ENCODE measurements at regions not wholly inside any gene's neighbourhood (a gene's known extent, or its start where the extent isn't known, plus 50 kb on each side); places are given as distances from the start of the nearest gene placed in this dataset.

DNA sequence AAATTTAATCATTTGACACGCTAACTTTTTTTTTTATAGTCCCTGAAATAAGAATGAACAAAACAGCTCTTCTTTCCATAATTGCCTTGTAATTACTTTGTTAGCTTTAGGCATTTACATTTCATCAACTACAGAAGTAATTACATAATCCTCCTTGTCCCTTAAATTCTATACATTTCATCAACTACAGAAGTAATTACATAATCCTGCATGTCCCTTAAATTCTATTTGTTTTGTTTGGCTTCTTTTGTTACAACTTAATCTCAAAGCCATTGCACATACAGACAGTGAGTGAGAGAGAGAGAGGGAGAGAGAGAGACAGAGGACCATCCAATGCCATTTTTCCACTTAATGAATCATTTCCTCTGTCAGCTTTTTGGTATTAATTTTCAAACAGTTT is 873.2 kb downstream of the METTL15 start:
- H3K36me3 ChIP-seq (ENCODE audit: control insufficient read depth, insufficient read depth, low read length) = no peaks in the 10 kb centered on the region
- no peak overlapping the region for H3K4me3 ChIP-seq (ENCODE audit: low read depth, low read length)
- no peak overlapping the region for H3K27ac Mint-ChIP-seq (ENCODE audit: unreplicated experiment)
- BruUV-seq (replicated peaks) = no TSS peak
- no peaks in the 10 kb centered on the region for H3K4me1 Mint-ChIP-seq (ENCODE audit: low read depth, unreplicated experiment)
- no peaks in the 10 kb centered on the region for H3K4me1 ChIP-seq
- no peaks in the 10 kb centered on the region for H3K36me3 Mint-ChIP-seq (ENCODE audit: insufficient read depth, unreplicated experiment)
- H3K9me3 Mint-ChIP-seq (ENCODE audit: unreplicated experiment) = no peaks in the 10 kb centered on the region
- intact Hi-C loops (cut with micrococcal nuclease; ENCODE audit: unreplicated experiment) = no loop called here
- ChIA-PET CTCF (no interaction called here), POLR2A (interaction anchor here (0.6 kb wide), 1 partner anchor 12 kb away, joined by 4 read pairs; no protein-coding TSS in a partner anchor)
- no peaks in the 10 kb centered on the region for H3K9me3 ChIP-seq
- no peaks in the 10 kb centered on the region for H3K27me3 ChIP-seq (replicated peaks; ENCODE audit: control insufficient read depth, insufficient read depth, low read length)
- peaks cover 5% of the 10 kb centered on the region for H3K27me3 Mint-ChIP-seq (ENCODE audit: insufficient read depth, unreplicated experiment)
- TF ChIP-seq, protein P1, sequence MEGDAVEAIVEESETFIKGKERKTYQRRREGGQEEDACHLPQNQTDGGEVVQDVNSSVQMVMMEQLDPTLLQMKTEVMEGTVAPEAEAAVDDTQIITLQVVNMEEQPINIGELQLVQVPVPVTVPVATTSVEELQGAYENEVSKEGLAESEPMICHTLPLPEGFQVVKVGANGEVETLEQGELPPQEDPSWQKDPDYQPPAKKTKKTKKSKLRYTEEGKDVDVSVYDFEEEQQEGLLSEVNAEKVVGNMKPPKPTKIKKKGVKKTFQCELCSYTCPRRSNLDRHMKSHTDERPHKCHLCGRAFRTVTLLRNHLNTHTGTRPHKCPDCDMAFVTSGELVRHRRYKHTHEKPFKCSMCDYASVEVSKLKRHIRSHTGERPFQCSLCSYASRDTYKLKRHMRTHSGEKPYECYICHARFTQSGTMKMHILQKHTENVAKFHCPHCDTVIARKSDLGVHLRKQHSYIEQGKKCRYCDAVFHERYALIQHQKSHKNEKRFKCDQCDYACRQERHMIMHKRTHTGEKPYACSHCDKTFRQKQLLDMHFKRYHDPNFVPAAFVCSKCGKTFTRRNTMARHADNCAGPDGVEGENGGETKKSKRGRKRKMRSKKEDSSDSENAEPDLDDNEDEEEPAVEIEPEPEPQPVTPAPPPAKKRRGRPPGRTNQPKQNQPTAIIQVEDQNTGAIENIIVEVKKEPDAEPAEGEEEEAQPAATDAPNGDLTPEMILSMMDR (IDR thresholded peaks at IDR 0.05; ENCODE audit: insufficient read depth in 1 of 2, low read depth in 1 of 2, low read length in 1 of 2, severe bottlenecking in 1 of 2, unreplicated experiment in 1 of 2) = no peak
- no peak for DNase-seq
- H3K4me3 Mint-ChIP-seq (ENCODE audit: unreplicated experiment) = no peak overlapping the region

- Histone ChIP-seq H3K27me3 (replicated peaks; ENCODE audit: control insufficient read depth, insufficient read depth, low read length) (no peaks in the 10 kb centered on the region), H3K9me3 (no peaks in the 10 kb centered on the region), H3K4me3 (ENCODE audit: low read depth, low read length) (no peak overlapping the region), H3K36me3 (ENCODE audit: control insufficient read depth, insufficient read depth, low read length) (no peaks in the 10 kb centered on the region), H3K4me1 (no peaks in the 10 kb centered on the region)
- Mint-ChIP-seq H3K36me3 (ENCODE audit: insufficient read depth, unreplicated experiment) (no peaks in the 10 kb centered on the region), H3K9me3 (ENCODE audit: unreplicated experiment) (no peaks in the 10 kb centered on the region), H3K4me1 (ENCODE audit: low read depth, unreplicated experiment) (peaks cover 5% of the 10 kb centered on the region), H3K27me3 (ENCODE audit: insufficient read depth, unreplicated experiment) (peaks cover 5% of the 10 kb centered on the region), H3K4me3 (ENCODE audit: unreplicated experiment) (no peak overlapping the region), H3K27ac (ENCODE audit: unreplicated experiment) (no peak overlapping the region)
- DNase-seq = no peak
- ChIA-PET CTCF (no interaction called here), POLR2A (no interaction called here)
- TF ChIP-seq, protein P1 (IDR thresholded peaks at IDR 0.05; ENCODE audit: insufficient read depth in 1 of 2, low read depth in 1 of 2, low read length in 1 of 2, severe bottlenecking in 1 of 2, unreplicated experiment in 1 of 2) = no peak
- BruUV-seq (replicated peaks) = no TSS peak
- intact Hi-C loops (cut with micrococcal nuclease; ENCODE audit: unreplicated experiment) = no loop called here
These were observed 868.6 kb downstream of the METTL15 start for GRCh38 chr11:28976801-28977145.

DNA sequence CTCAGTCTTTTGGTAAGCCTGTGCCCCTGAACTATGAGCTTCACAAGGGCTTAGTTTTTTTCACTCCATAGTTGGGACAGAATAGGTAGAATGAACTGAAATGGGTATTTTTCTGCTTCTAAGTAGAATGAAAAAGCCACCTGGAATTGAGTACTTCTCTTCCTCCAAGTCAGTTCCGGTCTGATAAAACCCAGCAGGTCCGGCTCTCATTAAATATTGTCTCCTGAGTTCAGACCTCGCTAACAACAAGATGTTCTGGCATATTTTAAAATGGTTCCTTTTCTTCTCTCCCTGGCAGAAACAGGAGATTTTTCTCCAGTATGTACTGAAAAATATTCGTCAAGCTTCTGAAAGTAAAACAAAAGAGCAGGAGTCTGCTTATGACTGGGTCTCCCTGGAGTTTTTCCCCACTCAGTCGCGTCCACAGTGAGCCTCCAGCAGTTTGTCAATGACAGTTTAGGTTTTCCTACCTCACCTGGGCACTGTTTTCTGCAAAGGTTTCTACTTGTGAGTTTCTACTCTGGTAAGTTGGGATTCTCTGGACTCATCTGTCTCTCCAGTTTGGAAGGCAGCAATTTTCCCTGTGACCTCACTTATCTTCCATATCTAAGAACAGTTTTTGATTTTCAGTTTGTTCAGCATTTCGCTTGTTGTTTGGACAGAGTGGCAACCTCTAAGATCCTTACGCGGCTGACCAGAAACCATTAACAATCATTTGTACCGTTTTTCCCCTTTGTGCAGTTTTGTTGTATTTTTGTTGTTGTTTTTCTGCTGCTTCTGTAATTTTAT is 868.0 kb downstream of the METTL15 start:
- Mint-ChIP-seq H3K4me1 (ENCODE audit: low read depth, unreplicated experiment) (peaks cover 5% of the 10 kb centered on the region), H3K27ac (ENCODE audit: unreplicated experiment) (no peak overlapping the region), H3K27me3 (ENCODE audit: insufficient read depth, unreplicated experiment) (peaks cover 2% of the 10 kb centered on the region), H3K36me3 (ENCODE audit: insufficient read depth, unreplicated experiment) (no peaks in the 10 kb centered on the region), H3K4me3 (ENCODE audit: unreplicated experiment) (no peak overlapping the region), H3K9me3 (ENCODE audit: unreplicated experiment) (no peaks in the 10 kb centered on the region)
- no peak overlapping the region for H3K4me3 ChIP-seq (ENCODE audit: low read depth, low read length)
- TF ChIP-seq, protein P1 (IDR thresholded peaks at IDR 0.05; ENCODE audit: insufficient read depth in 1 of 2, low read depth in 1 of 2, low read length in 1 of 2, severe bottlenecking in 1 of 2, unreplicated experiment in 1 of 2) = no peak
- no peaks in the 10 kb centered on the region for H3K36me3 ChIP-seq (ENCODE audit: control insufficient read depth, insufficient read depth, low read length)
- intact Hi-C loops (cut with micrococcal nuclease; ENCODE audit: unreplicated experiment) = no loop called here
- CTCF ChIA-PET = no interaction called here
- DNase-seq = no peak
- no peaks in the 10 kb centered on the region for H3K9me3 ChIP-seq
- POLR2A ChIA-PET = no interaction called here
- no peaks in the 10 kb centered on the region for H3K4me1 ChIP-seq
- H3K27me3 ChIP-seq (replicated peaks; ENCODE audit: control insufficient read depth, insufficient read depth, low read length) = no peaks in the 10 kb centered on the region
- no TSS peak for BruUV-seq (replicated peaks)

All from Caco-2 (cell line).